Fibroblast of lung (primary cell): ENCODE measurements at regions not wholly inside any gene's neighbourhood (a gene's known extent, or its start where the extent isn't known, plus 50 kb on each side); places are given as distances from the start of the nearest gene placed in this dataset.
A peak's percentile ranks its signal among the peaks of the same experiment; 100 is the strongest.

Experiments used
- DNase-seq, 2 donors: peaks; one replicate each; pipeline versions ENCODE4 v3.0.0 to v3.0.0-alpha.2; 2010; ENCODE audit warnings: low read depth in 2 of 2
- H2AFZ ChIP-seq: 2 replicates; pipeline ENCODE4 v1.5.1; 2012; ENCODE audit warnings: low read length, control low read depth, inconsistent platforms
- H3K27ac ChIP-seq: 2 replicates; pipeline ENCODE4 v1.5.1; 2011; ENCODE audit warnings: low read length, control low read depth; ENCODE audit not compliant: insufficient read depth
- H3K27me3 ChIP-seq: 2 replicates; pipeline ENCODE4 v1.5.1; 2011; ENCODE audit warnings: mild to moderate bottlenecking, low read length; ENCODE audit not compliant: control insufficient read depth, insufficient read depth
- H3K36me3 ChIP-seq: 2 replicates; pipeline ENCODE4 v1.5.1; 2011; ENCODE audit warnings: low read length; ENCODE audit not compliant: control insufficient read depth, insufficient read depth
- H3K4me1 ChIP-seq: 2 replicates; pipeline ENCODE4 v1.5.1; 2011; ENCODE audit warnings: low read length; ENCODE audit not compliant: control insufficient read depth, insufficient read depth; ENCODE audit errors: extremely low read depth
- H3K4me2 ChIP-seq: 2 replicates; pipeline ENCODE4 v1.5.1; 2011; ENCODE audit warnings: low read length, control low read depth; ENCODE audit not compliant: insufficient read depth; ENCODE audit errors: extremely low read depth
- H3K4me3 ChIP-seq, 4 experiments: fragments of 200-600 bp in 1 of 4; sonication (generic) in 1 of 4; replicated peaks in 1 of 4; 2 replicates each; pipeline ENCODE4 v1.5.1; 2011 to 2016; ENCODE audit warnings: low read length in 4 of 4, low read depth in 3 of 4, mild to moderate bottlenecking in 3 of 4, control low read depth in 2 of 4, inconsistent platforms in 1 of 4, mixed read lengths in 1 of 4; ENCODE audit not compliant: insufficient read depth in 1 of 4; ENCODE audit errors: control extremely low read depth in 1 of 4
- H3K79me2 ChIP-seq: 2 replicates; pipeline ENCODE4 v1.5.1; 2012; ENCODE audit warnings: mild to moderate bottlenecking, low read length, inconsistent platforms; ENCODE audit not compliant: control insufficient read depth, insufficient read depth
- H3K9ac ChIP-seq: 2 replicates; pipeline ENCODE4 v1.5.1; 2011; ENCODE audit warnings: mild to moderate bottlenecking, low read length, control low read depth; ENCODE audit not compliant: insufficient read depth
- H3K9me3 ChIP-seq: 2 replicates; pipeline ENCODE4 v1.5.1; 2012; ENCODE audit warnings: low read depth, low read length; ENCODE audit not compliant: control insufficient read depth, insufficient read depth
- H4K20me1 ChIP-seq: 2 replicates; pipeline ENCODE4 v1.5.1; 2011; ENCODE audit warnings: low read length; ENCODE audit not compliant: control insufficient read depth, insufficient read depth; ENCODE audit errors: extremely low read depth
- CTCF ChIP-seq, 2 donors: IDR thresholded peaks in 1 of 2; conservative IDR thresholded peaks in 1 of 2; 1 replicate in 1 of 2; 2 replicates in 1 of 2; pipeline ENCODE4 v1.5.1; 2011 to 2012; ENCODE audit warnings: low read length in 2 of 2, control low read depth in 1 of 2, inconsistent platforms in 1 of 2, low read depth in 1 of 2, mild to moderate bottlenecking in 1 of 2
- EZH2 ChIP-seq: IDR thresholded peaks from 2 replicates; pipeline ENCODE4 v1.5.1; 2012; ENCODE audit warnings: low read length, control low read depth, mild to moderate bottlenecking; ENCODE audit errors: missing control alignments

- no peak overlapping the region for H3K9ac ChIP-seq
These were observed 262.3 kb downstream of the AUH start for GRCh38 chr9:91099436-91099835.

GRCh38 chr9:91100878-91101450, 260.8 kb downstream of the AUH start:
- H3K27ac ChIP-seq: peak overlapping the region; percentile 92
- H3K4me3 ChIP-seq: no peak overlapping the region
- H3K9ac ChIP-seq: peak overlapping the region; percentile 51
- no peaks in the 10 kb centered on the region for H3K36me3 ChIP-seq
- no peaks in the 10 kb centered on the region for H3K27me3 ChIP-seq
- peak overlapping the region; percentile 74 for H3K4me2 ChIP-seq
- no peaks in the 10 kb centered on the region for H3K79me2 ChIP-seq
- peak in 1 of 2 donors; percentile 63 for DNase-seq
- H3K4me1 ChIP-seq: peaks cover 24% of the 10 kb centered on the region
- H3K9me3 ChIP-seq: no peaks in the 10 kb centered on the region
- H2AFZ ChIP-seq: no peak overlapping the region
- H4K20me1 ChIP-seq: no peaks in the 10 kb centered on the region
- TF ChIP-seq EZH2: no peak
- TF ChIP-seq CTCF (conservative IDR thresholded peaks at IDR 0.05 in 1 of 2, IDR thresholded peaks at IDR 0.05 in 1 of 2; ENCODE audit: low read depth in 1 of 2, low read length in 2 of 2): no peak

More at GRCh38 chr9:91099436-91099835, 262.3 kb downstream of the AUH start:
- Histone ChIP-seq H3K9me3 (no peaks in the 10 kb centered on the region), H3K4me1 (peaks cover 24% of the 10 kb centered on the region), H3K36me3 (no peaks in the 10 kb centered on the region), H3K27me3 (no peaks in the 10 kb centered on the region), H4K20me1 (no peaks in the 10 kb centered on the region), H2AFZ (no peak overlapping the region), H3K4me3 (no peak overlapping the region), H3K79me2 (no peaks in the 10 kb centered on the region), H3K27ac (peak overlapping the region; percentile 68), H3K4me2 (peak overlapping the region; percentile 61)
- DNase-seq: no peak
- TF ChIP-seq CTCF (conservative IDR thresholded peaks at IDR 0.05 in 1 of 2, IDR thresholded peaks at IDR 0.05 in 1 of 2; ENCODE audit: low read depth in 1 of 2, low read length in 2 of 2): no peak

GRCh38 chr9:91101611-91102168, 260.0 kb downstream of the AUH start:
- Histone ChIP-seq H3K27me3 (no peaks in the 10 kb centered on the region), H3K9me3 (no peaks in the 10 kb centered on the region), H3K4me2 (no peak overlapping the region), H3K4me1 (peaks cover 24% of the 10 kb centered on the region), H3K9ac (peak overlapping the region; percentile 51), H3K27ac (peak overlapping the region; percentile 92), H4K20me1 (no peaks in the 10 kb centered on the region), H3K36me3 (no peaks in the 10 kb centered on the region), H3K79me2 (no peaks in the 10 kb centered on the region), H3K4me3 (no peak overlapping the region), H2AFZ (no peak overlapping the region)
- DNase-seq: no peak
- TF ChIP-seq EZH2 (no peak), CTCF (conservative IDR thresholded peaks at IDR 0.05 in 1 of 2, IDR thresholded peaks at IDR 0.05 in 1 of 2; ENCODE audit: low read depth in 1 of 2, low read length in 2 of 2) (no peak)
